GM19328 (cell line): ENCODE measurements at regions not wholly inside any gene's neighbourhood (a gene's known extent, or its start where the extent isn't known, plus 50 kb on each side); places are given as distances from the start of the nearest gene placed in this dataset.
"Not testable (repeated sequence)": the region's sequence is repeated elsewhere in the genome, so short reads cannot be mapped to it uniquely, and the experiment has no call there.

Source experiments
- ATAC-seq: cut with Tn5 transposase; IDR thresholded peaks from one replicate; pipeline ENCODE4 v1.9.1; 2021; ENCODE audit warnings: mild to moderate bottlenecking, moderate library complexity; ENCODE audit not compliant: unreplicated experiment

DNA sequence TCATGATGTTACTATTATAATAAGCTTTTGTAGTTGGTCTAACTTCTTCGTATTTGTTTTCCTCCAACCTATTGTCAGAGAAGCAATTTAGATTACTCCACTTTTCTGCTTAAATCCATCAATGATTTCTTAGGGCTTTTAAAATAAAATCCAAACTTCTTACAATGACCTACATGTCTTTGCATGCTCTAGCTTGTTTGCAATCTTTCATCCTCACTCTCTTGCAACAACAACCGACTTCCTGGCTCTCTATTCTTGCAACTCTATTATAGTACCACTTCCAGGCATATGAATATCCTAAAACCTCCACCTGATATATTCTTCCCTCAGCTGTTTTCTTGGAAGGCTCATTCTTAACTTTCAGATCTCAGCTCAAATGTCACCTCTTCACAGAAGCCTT is 1288.7 kb downstream of the PLA2G4A start:
- no peak for ATAC-seq

DNA sequence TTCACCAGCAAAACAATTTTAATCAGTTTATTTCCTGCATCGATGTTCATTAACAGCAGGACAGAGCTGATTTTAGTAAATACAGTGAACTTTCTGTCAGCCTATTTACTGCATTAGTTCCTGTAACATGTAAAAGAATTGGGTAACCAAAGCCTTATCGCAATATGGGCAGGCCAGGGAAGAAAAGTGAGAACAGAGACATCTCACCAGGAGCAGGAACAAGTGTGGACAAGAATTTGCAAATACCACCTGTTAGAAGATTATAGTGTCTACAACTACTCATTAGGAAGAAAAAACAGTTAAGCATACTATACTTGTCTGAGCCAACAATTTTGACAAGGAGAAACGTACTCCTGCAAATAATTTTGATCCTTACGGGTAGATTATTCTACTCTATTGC is 1293.9 kb downstream of the PLA2G4A start:
- ATAC-seq = no peak

DNA sequence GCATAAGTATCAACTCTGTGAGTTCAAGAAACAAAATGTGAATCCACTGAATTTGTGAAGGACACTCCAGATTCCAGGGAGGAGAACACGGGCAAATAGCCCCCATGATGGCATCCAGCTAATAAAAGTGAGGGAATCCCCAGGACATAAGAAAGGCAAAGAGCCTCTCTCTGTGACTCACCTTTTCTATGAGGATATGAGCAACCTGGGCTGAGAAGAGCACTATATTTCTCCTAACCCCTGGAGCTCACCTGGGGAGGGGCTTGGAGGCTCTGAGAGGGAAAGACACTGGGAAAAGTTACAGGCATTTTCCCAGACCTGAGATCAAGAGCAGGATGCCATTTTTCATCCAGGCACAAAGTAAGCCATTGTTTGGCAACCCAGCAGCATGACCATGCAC is 1298.8 kb downstream of the PLA2G4A start:
- no peak for ATAC-seq

DNA sequence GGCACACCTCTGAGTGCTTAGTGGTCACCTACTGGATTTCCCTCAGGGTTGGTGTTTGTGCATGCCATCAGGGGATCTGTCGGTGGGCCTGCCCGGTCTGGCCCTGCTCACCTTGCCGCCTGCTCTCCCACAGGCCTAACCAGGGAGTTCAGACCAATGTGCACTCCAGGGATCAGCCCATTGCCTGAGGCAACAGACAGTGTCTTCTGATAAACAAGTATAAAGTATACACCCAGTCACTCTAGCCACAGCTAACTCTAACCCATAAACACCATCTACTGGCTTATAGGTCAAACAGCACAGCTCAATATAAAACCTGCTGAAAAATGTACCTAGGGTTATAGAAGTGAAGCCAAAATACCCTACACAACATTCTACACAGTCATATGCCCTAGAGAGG is 1300.0 kb downstream of the PLA2G4A start:
- no peak for ATAC-seq

DNA sequence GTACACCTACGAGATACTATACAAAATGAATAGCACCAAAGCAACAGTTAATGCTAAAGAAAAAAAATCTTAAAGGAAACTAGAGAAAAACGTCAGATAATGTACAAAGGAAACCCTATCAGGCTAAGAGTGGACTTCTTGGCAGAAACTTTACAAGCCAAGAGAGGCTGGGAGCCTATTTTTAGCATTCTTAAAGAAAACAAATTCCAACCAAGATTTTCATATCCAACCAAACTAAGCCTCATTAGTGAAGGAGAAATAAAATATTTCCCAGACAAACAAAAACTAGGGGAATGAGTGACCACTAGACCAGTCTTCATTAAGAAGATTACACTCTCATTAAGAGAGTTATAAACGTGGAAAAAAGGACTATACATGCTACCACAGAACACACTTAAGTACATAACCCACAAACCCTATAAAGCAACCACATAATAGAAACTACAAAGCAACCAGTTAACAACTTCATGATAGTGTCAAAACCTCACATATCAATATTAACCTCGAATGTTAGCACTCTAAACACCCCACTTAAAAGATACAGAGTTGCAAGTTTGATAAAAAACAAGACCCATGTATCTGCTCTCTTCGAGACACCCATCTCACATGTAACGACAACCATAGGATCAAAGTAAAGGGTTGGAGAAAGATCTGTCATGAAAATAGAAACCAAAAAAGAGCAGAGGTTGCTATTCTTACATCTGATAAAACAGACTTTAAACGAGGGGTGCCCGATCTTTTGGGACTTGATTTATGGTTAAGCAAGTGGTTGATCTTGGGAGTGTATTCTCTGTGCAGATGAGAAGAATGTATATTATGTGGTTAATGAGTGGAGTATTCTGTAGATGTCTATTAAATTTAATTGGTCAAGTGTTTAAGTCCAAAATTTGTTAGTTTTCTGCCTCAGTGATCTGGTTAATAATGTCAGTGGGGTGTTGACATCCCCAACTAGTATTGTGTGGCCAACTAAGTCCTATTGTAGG is 1301.4 kb downstream of the PLA2G4A start:
- ATAC-seq = no peak

DNA sequence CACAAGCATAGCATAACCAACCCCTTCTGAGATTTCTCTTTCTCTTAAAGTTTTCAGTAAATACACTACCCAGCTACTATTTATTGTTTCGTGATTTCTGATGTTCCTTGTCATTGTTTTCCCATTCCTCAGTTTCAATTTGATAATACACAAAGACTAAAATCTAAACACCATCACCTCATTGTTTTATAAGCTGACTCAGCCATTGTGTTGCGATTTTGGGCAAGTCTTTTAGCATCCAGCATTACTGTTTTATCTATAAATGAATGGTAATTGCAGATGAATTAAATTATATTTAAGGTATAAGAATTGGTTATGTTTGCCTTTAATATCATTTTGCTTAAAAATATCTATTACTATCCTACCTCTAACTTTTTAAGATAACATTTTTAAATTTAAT is 1308.5 kb downstream of the PLA2G4A start:
- ATAC-seq = no peak

DNA sequence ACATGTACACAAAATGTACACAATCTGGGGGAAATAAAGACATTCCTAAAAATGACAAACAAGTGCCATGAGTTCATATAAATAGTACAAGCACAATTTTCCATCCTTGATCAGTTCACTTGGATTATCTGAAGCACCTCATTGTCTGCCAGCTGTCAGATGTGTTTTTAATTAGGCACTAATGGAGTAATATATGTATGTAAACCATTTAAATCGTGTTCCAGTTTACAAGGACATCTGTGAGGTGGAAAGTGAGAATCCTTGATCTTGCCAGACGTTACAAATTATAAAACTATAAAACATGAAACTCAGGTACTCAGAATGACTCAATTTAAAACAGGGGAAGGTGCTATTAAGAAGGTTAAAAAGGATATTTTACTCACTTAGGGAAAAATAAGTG is 1312.2 kb downstream of the PLA2G4A start:
- no peak for ATAC-seq

DNA sequence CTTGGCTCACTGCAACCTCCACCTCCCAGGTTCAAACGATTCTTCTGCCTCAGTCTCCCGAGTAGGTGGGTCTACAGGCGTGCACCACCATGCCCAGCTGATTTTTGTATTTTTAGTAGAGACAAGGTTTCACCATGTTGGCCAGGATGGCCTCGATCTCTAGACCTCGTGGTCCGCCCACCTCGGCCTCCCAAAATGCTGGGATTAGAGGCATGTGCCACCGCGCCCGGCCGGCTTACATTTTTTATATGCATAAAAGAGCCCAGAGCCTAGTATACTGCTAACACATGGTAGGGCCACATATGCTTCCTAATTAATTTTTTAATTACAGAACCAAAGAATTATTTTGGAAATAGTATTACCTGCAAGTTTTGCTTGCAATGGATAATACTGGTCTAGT is 1325.4 kb downstream of the PLA2G4A start:
- ATAC-seq = no peak

DNA sequence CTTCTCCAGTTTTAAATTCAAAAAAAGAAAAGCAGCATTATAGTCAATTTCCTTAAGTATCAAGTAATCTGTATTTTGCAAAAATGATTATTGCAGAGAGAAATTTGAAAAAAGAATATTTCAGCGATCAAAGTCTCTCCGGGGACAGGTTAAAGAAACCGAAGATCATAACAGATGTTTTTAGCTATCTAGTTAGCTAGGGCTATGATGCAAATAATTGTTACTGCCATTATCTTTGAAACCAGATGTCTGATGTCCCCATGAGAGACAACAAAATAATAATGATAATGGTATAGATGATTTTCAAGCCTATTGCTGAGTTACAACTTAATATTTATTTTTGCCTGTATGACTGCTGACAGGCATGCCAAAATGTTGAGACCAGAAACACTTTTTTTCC is 1326.0 kb downstream of the PLA2G4A start:
- no peak for ATAC-seq

DNA sequence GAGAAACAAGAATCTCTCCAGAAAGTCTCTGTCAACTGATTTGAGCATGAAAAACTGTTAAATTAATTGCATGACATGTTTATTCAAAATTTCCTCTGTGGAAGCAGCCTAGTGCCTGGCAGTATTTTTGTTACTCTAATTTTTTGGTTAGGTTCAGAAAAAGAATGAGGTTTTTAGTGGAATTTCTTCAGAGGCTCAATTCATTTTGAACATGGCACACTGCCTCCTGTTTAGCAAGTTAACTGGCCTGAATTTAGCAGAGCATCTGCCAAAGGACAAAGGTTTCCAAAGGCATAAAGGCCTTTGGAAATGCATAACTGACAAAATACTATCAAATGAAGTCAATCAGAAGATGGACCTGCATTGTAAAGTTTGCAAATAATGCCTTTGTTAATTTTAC is 1326.5 kb downstream of the PLA2G4A start:
- ATAC-seq = no peak

DNA sequence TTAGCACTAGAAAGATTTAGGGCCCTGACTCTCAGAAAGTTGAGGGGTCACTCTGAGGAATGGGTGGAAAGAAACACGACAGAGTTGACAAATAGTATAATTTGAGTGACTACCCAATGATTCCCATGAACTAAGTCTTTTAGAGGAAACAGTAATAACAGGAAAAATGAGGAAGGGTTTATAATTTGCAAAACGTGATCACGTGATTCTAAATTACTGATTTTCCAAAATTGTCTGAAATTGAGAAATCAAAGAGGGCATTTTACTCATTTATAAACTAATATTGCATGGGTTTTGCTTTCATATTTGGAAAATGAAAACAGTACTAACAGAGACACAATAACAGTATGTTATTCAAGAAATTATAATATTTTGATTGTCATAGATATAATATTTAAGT is 1335.7 kb downstream of the PLA2G4A start:
- no peak for ATAC-seq

DNA sequence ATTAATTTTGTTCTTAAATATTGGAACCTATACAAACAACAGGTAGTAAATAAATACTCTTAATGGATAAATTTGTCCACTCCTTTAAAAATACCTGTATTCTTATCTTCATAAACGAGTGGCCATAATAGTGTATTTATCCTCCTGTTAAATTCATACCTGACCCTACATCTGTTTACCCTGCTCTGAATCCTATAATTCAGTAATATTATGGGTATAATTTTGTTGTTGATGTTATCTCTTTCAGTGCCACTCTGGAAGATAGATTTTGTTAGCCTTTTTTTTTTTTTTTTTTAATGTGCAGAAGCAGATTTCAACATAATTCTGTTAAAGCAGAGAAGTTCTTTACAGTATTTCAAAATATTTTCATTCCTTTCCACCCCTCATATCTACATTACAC is 1337.9 kb downstream of the PLA2G4A start:
- ATAC-seq = no peak

DNA sequence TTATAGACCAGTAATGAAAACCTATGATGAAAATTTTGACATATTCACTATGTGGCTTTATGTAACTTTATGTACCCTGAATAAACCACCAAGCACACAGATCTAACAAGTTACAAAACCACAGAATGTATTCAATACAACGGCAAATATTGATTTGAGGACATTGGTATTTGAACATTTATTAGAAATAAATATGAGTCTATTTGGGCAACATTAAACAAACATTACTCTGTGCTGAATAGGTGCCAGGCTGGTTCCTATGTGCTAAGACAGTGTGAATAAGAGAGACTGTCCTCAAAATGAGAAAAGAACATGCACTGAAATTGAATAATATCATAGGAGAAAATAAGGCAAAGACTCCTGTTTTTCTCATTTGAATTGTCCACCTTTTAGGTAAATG is 1341.2 kb downstream of the PLA2G4A start:
- ATAC-seq = no peak

DNA sequence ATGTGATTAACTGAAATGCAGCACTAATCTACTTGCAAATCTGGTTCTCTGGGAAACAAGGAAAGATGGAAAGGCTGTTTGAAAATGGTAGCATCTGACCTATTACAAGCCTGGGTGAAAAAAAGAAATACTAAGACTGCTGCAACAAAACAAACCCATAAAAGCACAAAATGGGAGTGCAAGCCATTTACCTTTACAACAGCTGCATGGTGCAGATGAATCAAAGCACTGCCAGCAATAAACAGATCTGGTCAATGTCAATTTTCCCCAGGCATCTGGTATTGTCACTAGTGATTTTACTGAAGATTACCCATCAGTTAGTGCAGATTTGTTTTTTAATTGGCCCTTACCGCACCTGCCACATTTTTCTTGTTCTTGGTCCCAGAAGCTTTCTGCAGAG is 1341.7 kb downstream of the PLA2G4A start:
- no peak for ATAC-seq

DNA sequence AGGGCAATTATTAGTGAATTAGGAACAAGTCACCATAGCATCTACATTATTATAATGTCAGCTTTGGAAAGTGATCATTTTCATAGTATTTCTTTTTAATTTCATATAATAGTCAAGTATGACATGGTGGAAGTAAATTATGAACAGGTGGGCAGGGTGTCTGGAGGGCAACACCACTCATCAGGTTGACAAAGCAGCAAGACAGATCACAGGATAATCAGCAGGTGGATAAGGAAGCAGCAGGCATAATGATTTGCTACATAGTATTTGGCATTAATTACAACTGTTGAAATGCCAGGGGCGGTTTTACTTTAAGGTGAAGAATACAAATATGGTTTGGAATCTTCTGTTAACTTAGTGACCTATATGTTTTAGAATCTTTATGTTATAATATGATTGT is 1342.2 kb downstream of the PLA2G4A start:
- no peak for ATAC-seq

DNA sequence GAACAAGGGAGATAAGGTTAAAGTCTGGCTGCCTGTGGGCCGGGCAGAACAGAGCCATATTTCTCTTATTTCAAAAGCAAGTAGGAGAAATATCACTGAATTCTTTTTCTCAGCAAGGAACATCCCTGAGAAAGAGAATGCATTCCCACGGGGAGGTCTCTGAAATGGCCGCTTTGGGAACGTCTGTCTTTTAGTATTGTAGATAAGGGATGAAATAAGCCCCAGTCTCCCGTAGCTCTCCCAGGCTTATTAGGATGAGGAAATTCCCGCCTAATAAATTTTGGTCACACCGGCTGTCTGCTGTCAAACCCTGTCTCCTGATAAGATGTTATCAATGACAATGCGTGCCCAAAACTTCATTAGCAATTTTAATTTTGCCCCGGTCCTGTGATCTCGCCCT is 1353.3 kb downstream of the PLA2G4A start:
- ATAC-seq = not testable (repeated sequence)

DNA sequence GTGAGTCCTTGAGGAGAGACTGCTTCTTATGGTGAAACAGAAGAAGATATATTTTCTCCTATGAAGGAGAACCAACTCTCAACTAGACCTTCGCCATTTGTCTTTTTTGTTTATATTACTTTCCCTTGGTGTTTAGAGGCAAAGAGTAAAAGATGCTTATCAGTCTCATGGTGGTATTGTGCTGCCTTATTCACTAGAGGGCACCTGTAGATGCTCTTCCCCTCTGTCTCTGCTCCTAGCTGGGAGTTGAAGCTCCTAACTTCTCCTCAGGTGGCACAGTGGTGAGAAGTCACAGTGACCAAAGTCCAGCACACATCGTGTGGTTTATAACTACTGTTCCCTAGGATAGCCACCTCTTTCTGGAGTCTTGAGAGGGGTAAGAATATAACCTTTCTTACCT is 1359.6 kb downstream of the PLA2G4A start:
- no peak for ATAC-seq

DNA sequence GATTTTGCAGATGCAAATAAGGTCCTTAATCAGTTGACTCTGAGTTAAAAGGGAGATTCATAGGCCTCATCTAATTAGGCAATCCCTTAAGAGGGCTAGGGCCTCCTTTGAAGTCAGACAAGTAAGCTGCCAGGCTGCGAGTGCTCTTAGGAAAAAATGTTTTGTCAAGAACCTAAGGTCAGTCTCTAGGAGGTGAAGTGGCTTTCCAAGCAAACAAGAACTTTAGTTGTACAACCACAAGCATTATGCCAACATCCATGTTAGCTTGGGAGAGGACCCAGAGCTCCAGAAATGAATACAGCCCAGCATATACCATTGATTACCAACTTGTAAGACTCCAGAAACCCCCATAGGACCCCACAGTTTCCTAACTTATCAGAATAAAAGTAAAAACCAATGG is 1366.2 kb downstream of the PLA2G4A start:
- no peak for ATAC-seq

DNA sequence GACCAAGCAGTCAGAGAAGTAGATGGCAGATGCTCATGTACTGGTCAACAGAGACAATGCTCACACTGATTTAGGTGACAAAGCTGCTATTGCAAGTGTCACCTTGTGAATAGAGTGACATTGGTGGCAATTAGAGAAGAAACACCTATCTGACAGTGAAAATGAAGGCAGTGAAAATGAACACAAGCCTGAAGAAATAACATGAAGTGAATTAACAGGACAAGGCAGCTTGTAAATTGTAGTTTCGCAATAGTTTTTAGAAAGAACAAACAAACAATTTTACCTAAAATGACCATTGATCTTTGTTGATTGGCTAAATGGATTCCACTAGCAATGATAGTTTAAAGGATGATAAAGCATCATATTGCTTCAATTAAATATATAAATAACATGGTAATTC is 1389.5 kb downstream of the PLA2G4A start:
- no peak for ATAC-seq

DNA sequence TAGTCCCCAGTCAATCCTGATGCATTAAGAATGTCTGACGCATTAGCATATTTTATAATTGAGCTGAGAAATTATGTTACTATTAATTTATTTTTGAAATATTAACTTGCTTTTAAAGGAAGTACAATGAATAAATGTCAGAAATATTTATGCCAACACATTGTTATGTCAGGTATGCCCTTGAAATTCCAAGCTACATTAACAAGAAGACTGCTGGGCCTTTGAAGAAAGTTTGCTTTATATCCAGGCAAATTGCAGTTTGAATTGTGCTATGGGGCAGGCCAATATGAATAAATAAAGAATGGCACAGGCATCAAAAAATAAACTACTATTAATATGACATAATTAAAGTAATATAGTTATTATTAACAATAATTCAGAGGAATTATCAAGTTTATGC is 1391.3 kb downstream of the PLA2G4A start:
- ATAC-seq = no peak

DNA sequence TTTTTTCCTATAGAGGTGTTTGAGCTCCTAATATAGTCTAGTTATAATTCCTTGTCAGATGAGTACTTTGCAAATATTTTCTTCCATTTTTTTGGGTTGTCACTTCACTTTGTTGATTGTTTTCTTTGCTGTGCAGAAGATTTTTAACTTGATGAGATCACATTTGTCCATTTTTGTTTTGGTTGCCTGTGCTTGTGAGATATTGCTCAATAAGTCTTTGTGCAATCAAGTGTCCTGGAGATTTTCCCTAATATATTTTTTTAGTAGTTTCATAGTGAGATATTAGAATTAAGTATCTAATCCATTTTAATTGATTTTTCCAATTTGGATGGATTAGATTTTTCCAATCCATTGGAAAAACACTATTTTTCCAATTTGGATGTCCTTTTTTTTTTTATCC is 1395.5 kb downstream of the PLA2G4A start:
- no peak for ATAC-seq

DNA sequence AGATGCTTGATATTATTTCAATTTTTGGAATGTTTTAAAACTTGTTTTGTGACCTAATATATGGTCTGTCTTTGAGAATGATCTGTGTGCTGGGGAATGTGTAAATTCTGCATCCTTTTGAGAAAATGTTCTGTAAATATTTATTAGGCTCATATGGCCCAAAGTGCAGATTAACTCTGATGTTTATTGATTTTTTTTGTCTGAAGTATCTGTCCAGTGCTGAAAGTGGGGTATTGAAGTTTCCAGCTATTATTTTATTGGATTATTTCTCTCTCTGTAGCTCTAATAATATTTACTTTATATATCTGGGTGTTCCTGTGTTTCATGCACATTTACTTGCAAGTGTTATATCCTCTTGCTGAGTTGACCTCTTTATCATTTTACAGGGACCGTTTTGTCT is 1397.2 kb downstream of the PLA2G4A start:
- no peak for ATAC-seq

DNA sequence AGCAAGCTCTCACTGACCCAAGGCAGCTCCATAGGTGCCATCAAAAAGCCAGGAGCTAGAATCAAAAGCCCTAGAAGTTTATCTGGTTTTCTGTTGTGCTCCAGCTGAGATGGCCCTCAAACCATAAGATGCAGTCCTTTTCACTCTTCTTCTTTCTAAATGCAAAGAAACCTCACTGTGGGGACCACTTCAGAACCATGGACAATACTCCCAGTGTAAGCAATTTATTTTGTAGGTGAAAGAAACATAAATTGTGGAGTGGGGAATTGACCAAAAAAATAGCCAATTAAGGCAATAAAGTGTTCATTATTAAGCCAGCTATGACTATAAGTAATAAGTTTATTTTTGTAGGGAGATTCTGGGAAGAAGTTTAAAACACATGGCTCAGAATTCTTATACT is 1399.9 kb downstream of the PLA2G4A start:
- no peak for ATAC-seq
